Calu3 (cell line): ENCODE measurements at regions not wholly inside any gene's neighbourhood (a gene's known extent, or its start where the extent isn't known, plus 50 kb on each side); places are given as distances from the start of the nearest gene placed in this dataset.

Experiments
- BruUV-seq: library from RNA; stranded (reverse); fragments of 400-500 nt; replicated peaks from 2 replicates; lab custom pipeline; 2021; lab: Mats Ljungman, UMichigan
- CTCF ChIA-PET: fragments of 300-600 bp; sonication (Branson Sonifier 250); formaldehyde crosslinking; loops from one replicate; lab custom pipeline; 2022; ENCODE audit warnings: antibody characterized with exemption; lab: Charles Lee
- DNase-seq: peaks from one replicate; pipeline ENCODE4 v3.0.0; 2022
- H3K27ac Mint-ChIP-seq: one replicate; pipeline ENCODE4 v1.8.0; 2022; ENCODE audit warnings: mixed read lengths; ENCODE audit not compliant: unreplicated experiment
- H3K27me3 Mint-ChIP-seq: one replicate; pipeline ENCODE4 v1.8.0; 2022; ENCODE audit warnings: mixed read lengths; ENCODE audit not compliant: unreplicated experiment
- H3K36me3 Mint-ChIP-seq: one replicate; pipeline ENCODE4 v1.8.0; 2022; ENCODE audit warnings: mild to moderate bottlenecking, moderate library complexity, mixed read lengths; ENCODE audit not compliant: insufficient read depth, unreplicated experiment
- H3K4me1 Mint-ChIP-seq: one replicate; pipeline ENCODE4 v1.8.0; 2022; ENCODE audit warnings: mild to moderate bottlenecking, low read depth, mixed read lengths; ENCODE audit not compliant: unreplicated experiment
- H3K4me3 Mint-ChIP-seq: one replicate; pipeline ENCODE4 v1.8.0; 2022; ENCODE audit warnings: mild to moderate bottlenecking, low read depth, moderate library complexity, mixed read lengths; ENCODE audit not compliant: unreplicated experiment
- H3K9me3 Mint-ChIP-seq: one replicate; pipeline ENCODE4 v1.8.0; 2022; ENCODE audit warnings: low read depth, mixed read lengths; ENCODE audit not compliant: unreplicated experiment
- CTCF ChIP-seq: fragments of 200-600 bp; IDR thresholded peaks from one replicate; pipeline ENCODE4 v1.8.0; 2022; ENCODE audit warnings: antibody characterized with exemption; ENCODE audit not compliant: unreplicated experiment
- intact Hi-C: fragments of 100-400 bp; cut with micrococcal nuclease; formaldehyde crosslinking; loops from one replicate; pipeline ENCODE4 v1.10.0; 2022; ENCODE audit not compliant: unreplicated experiment

GRCh38 chr6:93120154-93120742 is 299.1 kb downstream of the EPHA7 start:
- CTCF ChIA-PET, result no interaction called here
- intact Hi-C loops, result no loop called here
- H3K4me1 Mint-ChIP-seq, result no peaks in the 10 kb centered on the region
- H3K27me3 Mint-ChIP-seq, result no peaks in the 10 kb centered on the region
- no peaks in the 10 kb centered on the region for H3K36me3 Mint-ChIP-seq
- DNase-seq, result no peak
- no peak for TF ChIP-seq CTCF
- no TSS peak for BruUV-seq
- peaks cover 11% of the 10 kb centered on the region for H3K9me3 Mint-ChIP-seq
- H3K4me3 Mint-ChIP-seq, result no peak overlapping the region
- H3K27ac Mint-ChIP-seq, result no peak overlapping the region

GRCh38 chr6:93105907-93106306 is 313.5 kb downstream of the EPHA7 start:
- no peaks in the 10 kb centered on the region for H3K36me3 Mint-ChIP-seq

GRCh38 chr6:93105017-93105416 is 314.3 kb downstream of the EPHA7 start:
- no peaks in the 10 kb centered on the region for H3K27me3 Mint-ChIP-seq
- no peaks in the 10 kb centered on the region for H3K36me3 Mint-ChIP-seq
- BruUV-seq, result no TSS peak
- no peak for TF ChIP-seq CTCF
- peaks cover 25% of the 10 kb centered on the region for H3K9me3 Mint-ChIP-seq
- no peaks in the 10 kb centered on the region for H3K4me1 Mint-ChIP-seq
- DNase-seq, result no peak
- intact Hi-C loops, result no loop called here
- H3K4me3 Mint-ChIP-seq, result no peak overlapping the region
- CTCF ChIA-PET, result no interaction called here
- H3K27ac Mint-ChIP-seq, result no peak overlapping the region

More at GRCh38 chr6:93105907-93106306, 313.5 kb downstream of the EPHA7 start:
- no peak for TF ChIP-seq CTCF
- Mint-ChIP-seq H3K4me3 (no peak overlapping the region), H3K4me1 (no peaks in the 10 kb centered on the region), H3K27ac (no peak overlapping the region), H3K9me3 (peaks cover 21% of the 10 kb centered on the region), H3K27me3 (no peaks in the 10 kb centered on the region)
- intact Hi-C loops, result no loop called here
- CTCF ChIA-PET, result no interaction called here
- no peak for DNase-seq
- BruUV-seq, result no TSS peak

GRCh38 chr6:93104195-93104817 is 315.1 kb downstream of the EPHA7 start:
- intact Hi-C loops, result no loop called here
- no peak overlapping the region for H3K27ac Mint-ChIP-seq
- CTCF ChIA-PET, result no interaction called here
- no peaks in the 10 kb centered on the region for H3K4me1 Mint-ChIP-seq
- no peak for TF ChIP-seq CTCF
- no peaks in the 10 kb centered on the region for H3K36me3 Mint-ChIP-seq
- peaks cover 21% of the 10 kb centered on the region for H3K9me3 Mint-ChIP-seq
- no peak for DNase-seq
- H3K4me3 Mint-ChIP-seq, result no peak overlapping the region
- no peaks in the 10 kb centered on the region for H3K27me3 Mint-ChIP-seq
- no TSS peak for BruUV-seq
